K562 (cell line): ENCODE measurements at regions not wholly inside any gene's neighbourhood (a gene's known extent, or its start where the extent isn't known, plus 50 kb on each side); places are given as distances from the start of the nearest gene placed in this dataset.

Source experiments
- ATAC-seq: fragments of 200-7000 bp; cut with Tn5 transposase; 3 replicates; pipeline ENCODE4 v1.9.1; 2020; ENCODE audit warnings: moderate library complexity
- BruUV-seq: library from RNA; stranded (reverse); fragments of 400-500 nt; replicated peaks from 2 replicates; lab custom pipeline; 2021; lab: Mats Ljungman, UMichigan
- CTCF ChIA-PET: fragments of 300-600 bp; formaldehyde crosslinking; extraction: SDS; loops from one replicate; lab custom pipeline; 2021; ENCODE audit warnings: low intra/inter-chr PET ratio; lab: Yijun Ruan, JAX
- POLR2A ChIA-PET: fragments of 300-600, 350-650 bp; sonication (Branson Sonifier 250); formaldehyde crosslinking; extraction: SDS; loops from one replicate; lab custom pipeline; 2021; ENCODE audit warnings: antibody characterized with exemption, inconsistent platforms; lab: Yijun Ruan, JAX
- DNase-seq, 4 experiments: peaks; one replicate each; pipeline versions ENCODE4 v3.0.0 to v3.0.0-alpha.2; 2011 to 2018; ENCODE audit warnings: low spot score in 3 of 4, mixed read lengths in 3 of 4; ENCODE audit errors: extremely low read depth in 1 of 4
- FAIRE-seq: peaks from 2 replicates; lab custom pipeline; 2011; peaks lifted over from hg19 to GRCh38; lab: Jason Lieb, UNC
- H2AFZ ChIP-seq: 2 replicates; pipeline ENCODE4 v1.6.0; 2011; ENCODE audit warnings: low read depth, low read length, control low read depth, inconsistent platforms
- H3K27ac ChIP-seq: fragments of 200-600 bp; 3 replicates; pipeline ENCODE4 v1.8.0; 2011; ENCODE audit warnings: low read depth, mild to moderate bottlenecking, control low read depth, inconsistent platforms, low read length, moderate library complexity, mixed read lengths; ENCODE audit errors: extremely low read depth
- H3K27me3 ChIP-seq, 2 experiments: fragments of 300-600 bp in 1 of 2; 2 replicates in 1 of 2; 3 replicates in 1 of 2; pipeline versions ENCODE4 v1.6.0 to v1.8.0; 2011; ENCODE audit warnings: inconsistent platforms in 2 of 2, low read length in 2 of 2, mild to moderate bottlenecking in 1 of 2, mixed read lengths in 1 of 2, moderate library complexity in 1 of 2; ENCODE audit not compliant: control insufficient read depth in 2 of 2, insufficient read depth in 2 of 2
- H3K36me3 ChIP-seq: fragments of 300-600 bp; 3 replicates; pipeline ENCODE4 v1.8.0; 2011; ENCODE audit warnings: mild to moderate bottlenecking, low read length, inconsistent platforms; ENCODE audit not compliant: control insufficient read depth, insufficient read depth
- H3K4me1 ChIP-seq, 2 experiments: fragments of 200-600 bp in 1 of 2; replicated peaks in 1 of 2; 2 replicates in 1 of 2; 3 replicates in 1 of 2; pipeline versions ENCODE4 v1.5.1 to v1.8.0; 2011; ENCODE audit warnings: inconsistent platforms in 2 of 2, low read length in 2 of 2, mild to moderate bottlenecking in 1 of 2, mixed read lengths in 1 of 2, moderate library complexity in 1 of 2; ENCODE audit not compliant: control insufficient read depth in 2 of 2, insufficient read depth in 2 of 2
- H3K4me2 ChIP-seq: 2 replicates; pipeline ENCODE4 v1.6.1; 2011; ENCODE audit warnings: low read length, control low read depth, inconsistent platforms, mixed read lengths; ENCODE audit not compliant: insufficient read depth
- H3K4me3 ChIP-seq: fragments of 200-600 bp; sonication (generic), shearing (Covaris generic); 2 replicates; pipeline ENCODE4 v1.5.1; 2016; ENCODE audit warnings: control low read depth, inconsistent platforms
- H3K79me2 ChIP-seq: fragments of 200-600 bp; 3 replicates; pipeline ENCODE4 v1.8.0; 2011; ENCODE audit warnings: low read length, inconsistent platforms; ENCODE audit not compliant: control insufficient read depth, insufficient read depth
- H3K9ac ChIP-seq, 2 experiments: 2 replicates each; pipeline versions ENCODE4 v1.6.0 to v1.6.1; 2011; ENCODE audit warnings: low read depth in 2 of 2, low read length in 2 of 2, control low read depth in 1 of 2, inconsistent platforms in 1 of 2, mild to moderate bottlenecking in 1 of 2, mixed read lengths in 1 of 2; ENCODE audit not compliant: insufficient read depth in 1 of 2
- H3K9me1 ChIP-seq: one replicate; pipeline ENCODE4 v1.6.0; 2011; ENCODE audit warnings: inconsistent platforms, mild to moderate bottlenecking, low read length, moderate library complexity; ENCODE audit not compliant: control insufficient read depth, insufficient read depth
- H3K9me3 ChIP-seq: replicated peaks from 2 replicates; pipeline ENCODE4 v1.5.1; 2011; ENCODE audit warnings: low read depth, low read length, inconsistent platforms; ENCODE audit not compliant: control insufficient read depth, insufficient read depth
- H4K20me1 ChIP-seq: replicated peaks from 2 replicates; pipeline ENCODE4 v1.6.1; 2011; ENCODE audit warnings: low read length, inconsistent platforms, mixed read lengths; ENCODE audit not compliant: control insufficient read depth, insufficient read depth
- ARID3A ChIP-seq: IDR thresholded peaks from 2 replicates; pipeline ENCODE4 v1.6.1; 2012; ENCODE audit warnings: low read depth, low read length, improper control_type of control experiment, borderline replicate concordance
- BRD9 ChIP-seq: fragments of 450-650 bp; IDR thresholded peaks from 2 replicates; pipeline ENCODE4 v1.6.1; 2018; ENCODE audit warnings: low read depth; ENCODE audit not compliant: partially characterized antibody
- CBX1 ChIP-seq: sonication (generic); IDR thresholded peaks from 2 replicates; pipeline ENCODE4 v1.6.1; 2016; ENCODE audit warnings: antibody characterized with exemption, low read depth, mild to moderate bottlenecking
- CHD2 ChIP-seq: IDR thresholded peaks from 2 replicates; pipeline ENCODE4 v1.6.1; 2011; ENCODE audit warnings: low read depth, low read length
- E2F3 ChIP-seq: fragments of 250-450 bp; sonication (Bioruptor Pico); IDR thresholded peaks from 2 replicates; pipeline ENCODE4 v1.4.0; 2020; ENCODE audit warnings: mild to moderate bottlenecking
- ETV5 ChIP-seq: sonication (generic); formaldehyde crosslinking; IDR thresholded peaks from 2 replicates; pipeline ENCODE4 v1.4.0; 2020; ENCODE audit warnings: low read depth, mild to moderate bottlenecking, missing genetic modification reagents
- FOXK1 ChIP-seq: sonication (generic); formaldehyde crosslinking; IDR thresholded peaks from 2 replicates; pipeline ENCODE4 v1.8.0; 2022; ENCODE audit warnings: missing genetic modification reagents, mild to moderate bottlenecking, borderline replicate concordance
- HNRNPLL ChIP-seq: fragments of 200-400 bp; formaldehyde crosslinking; IDR thresholded peaks from 2 replicates; pipeline ENCODE4 v1.6.1; 2017; ENCODE audit warnings: low read length, low read depth, mild to moderate bottlenecking; ENCODE audit not compliant: poor library complexity, severe bottlenecking
- NBN ChIP-seq: fragments of 450-650 bp; IDR thresholded peaks from 2 replicates; pipeline ENCODE4 v1.6.1; 2016; ENCODE audit warnings: low read depth, mild to moderate bottlenecking
- NR2C2 ChIP-seq, 2 experiments: fragments of 200-800 bp in 1 of 2; sonication (Bioruptor generic) in 1 of 2; sonication (generic) in 1 of 2; formaldehyde crosslinking in 1 of 2; IDR thresholded peaks; 2 replicates each; pipeline versions ENCODE4 v1.6.1 to v1.8.0; 2016 to 2022; ENCODE audit warnings: mild to moderate bottlenecking in 1 of 2, missing compliant biosample characterization in 1 of 2, missing genetic modification characterization in 1 of 2, missing genetic modification reagents in 1 of 2
- SETDB1 ChIP-seq: IDR thresholded peaks from one replicate; pipeline ENCODE4 v1.6.1; 2012; ENCODE audit warnings: low read length, control low read depth, inconsistent platforms
- SPI1 ChIP-seq: IDR thresholded peaks from 2 replicates; pipeline ENCODE4 v1.6.1; 2011; ENCODE audit warnings: low read depth, low read length, control low read depth, borderline replicate concordance
- STAT6 ChIP-seq: sonication (generic); formaldehyde crosslinking; IDR thresholded peaks from 2 replicates; pipeline ENCODE4 v1.8.1; 2023; ENCODE audit warnings: mild to moderate bottlenecking, missing genetic modification reagents
- U2AF2 ChIP-seq: fragments of 200-400 bp; formaldehyde crosslinking; optimal IDR thresholded peaks from 2 replicates; pipeline ENCODE3; 2017; ENCODE audit warnings: low read depth, mild to moderate bottlenecking, low read length
- ZBTB49 ChIP-seq: sonication (generic); formaldehyde crosslinking; IDR thresholded peaks from 2 replicates; pipeline ENCODE4 v1.8.0; 2022; ENCODE audit warnings: missing genetic modification reagents, mild to moderate bottlenecking, borderline replicate concordance
- ZNF766 ChIP-seq: fragments of 200-800 bp; sonication (Bioruptor generic); conservative IDR thresholded peaks from 2 replicates; pipeline ENCODE4 v1.6.1; 2016; ENCODE audit warnings: missing genetic modification characterization, missing compliant biosample characterization
- WGBS: fragments of 100-300 bp; shearing (Covaris generic); methylation state at CpG from one replicate; pipeline ENCODE4 v1.1.6; 2016; ENCODE audit warnings: low coverage, mixed read lengths; ENCODE audit not compliant: insufficient coverage; ENCODE audit errors: missing lambda C conversion rate; 5-methylcytosine and 5-hydroxymethylcytosine counted together
- in situ Hi-C: fragments of 300-500 bp; cut with MboI; formaldehyde crosslinking; loops from 4 replicates; pipeline ENCODE4 v1.15.0; 2018; ENCODE audit warnings: inconsistent platforms, mixed read lengths
- intact Hi-C: fragments of 100-400 bp; cut with micrococcal nuclease; formaldehyde crosslinking; loops from 2 replicates; pipeline ENCODE4 v1.14.2; 2022

GRCh38 chr7:20064181-20064970 is 152.8 kb downstream of the MACC1 start:
- no peaks in the 10 kb centered on the region for H3K36me3 ChIP-seq
- in situ Hi-C loops, result no loop called here
- FAIRE-seq (no peak), DNase-seq (no peak), ATAC-seq (no peak)
- H3K79me2 ChIP-seq, result no peaks in the 10 kb centered on the region
- no peaks in the 10 kb centered on the region for H4K20me1 ChIP-seq
- no peak overlapping the region for H3K4me2 ChIP-seq
- peaks cover 0 to 2% of the 10 kb centered on the region in 2 experiments; a peak in 2 of 5 replicates for H3K4me1 ChIP-seq
- no peaks in the 10 kb centered on the region; the same call in 1 of the 2 replicates for H3K9me3 ChIP-seq
- no TSS peak for BruUV-seq
- no peaks in the 10 kb centered on the region for H3K9me1 ChIP-seq
- H3K9ac ChIP-seq, result no peak overlapping the region
- no peak overlapping the region for H2AFZ ChIP-seq
- 4% methylated on average over 5 of the region's 5 CpGs for WGBS
- POLR2A ChIA-PET, result no interaction called here
- CTCF ChIA-PET, result no interaction called here
- no peak overlapping the region for H3K4me3 ChIP-seq
- no peaks in the 10 kb centered on the region for H3K27me3 ChIP-seq
- H3K27ac ChIP-seq, result no peak overlapping the region
- intact Hi-C loops, result no loop called here
- TF ChIP-seq SPI1, result no peak
- TF ChIP-seq ZNF766, result no peak
- TF ChIP-seq CBX1, result no peak
- TF ChIP-seq NBN, result no peak
- TF ChIP-seq NR2C2 (CRISPR knock-in tag; IDR thresholded peaks at IDR 0.05), result no peak
- no peak for TF ChIP-seq NR2C2 (tag; IDR thresholded peaks at IDR 0.05)
- TF ChIP-seq E2F3 (CRISPR knock-in tag), result no peak
- no peak for TF ChIP-seq ZBTB49 (CRISPR knock-in tag)
- no peak for TF ChIP-seq HNRNPLL
- no peak for TF ChIP-seq FOXK1 (CRISPR knock-in tag)
- no peak for TF ChIP-seq U2AF2
- no peak for TF ChIP-seq ETV5
- TF ChIP-seq CHD2, result no peak
- TF ChIP-seq BRD9, result no peak
- TF ChIP-seq STAT6 (CRISPR knock-in tag), result no peak
- no peak for TF ChIP-seq SETDB1
- TF ChIP-seq ARID3A, result no peak
